Motor neuron (in vitro differentiated cells): ENCODE measurements at regions not wholly inside any gene's neighbourhood (a gene's known extent, or its start where the extent isn't known, plus 50 kb on each side); places are given as distances from the start of the nearest gene placed in this dataset.

ENCODE experiments used
- ATAC-seq, 8 experiments: fragments of 200-7000 bp; cut with Tn5 transposase; replicated peaks in 6 of 8; 2 replicates each; pipeline ENCODE4 v1.8.0; 2021; ENCODE audit warnings: mild to moderate bottlenecking in 8 of 8, moderate library complexity in 8 of 8
- H3K27ac ChIP-seq, 2 donors: fragments of 250-450 bp; sonication (Bioruptor Pico); 2 replicates each; pipeline ENCODE4 v1.9.0; 2021; ENCODE audit warnings: antibody characterized with exemption in 2 of 2, mild to moderate bottlenecking in 2 of 2, moderate library complexity in 1 of 2
- H3K4me1 ChIP-seq, 2 donors: fragments of 250-450 bp; sonication (Bioruptor Pico); replicated peaks in 1 of 2; 2 replicates each; pipeline ENCODE4 v1.6.1; 2021; ENCODE audit warnings: antibody characterized with exemption in 2 of 2, mild to moderate bottlenecking in 2 of 2, moderate library complexity in 1 of 2
- H3K4me3 ChIP-seq, 5 donors: fragments of 250-450 bp; sonication (Bioruptor Pico); 2 replicates each; pipeline ENCODE4 v1.9.0; 2021; ENCODE audit warnings: antibody characterized with exemption in 5 of 5, mild to moderate bottlenecking in 5 of 5, moderate library complexity in 4 of 5
- WGBS, 10 experiments: fragments of 450-650 bp; shearing (Covaris generic); methylation state at CpG; one replicate each; pipeline ENCODE4 v1.0.0; 2022; 5-methylcytosine and 5-hydroxymethylcytosine counted together
- in situ Hi-C, 9 experiments: fragments of 400-800 bp; cut with MboI; loops; one replicate each; pipeline ENCODE4 v1.15.0; 2021; ENCODE audit warnings: low sequenced_read_pairs in 9 of 9, low pct_unique_long_range_greater_than_20kb in 2 of 9; ENCODE audit not compliant: unreplicated experiment in 9 of 9

GRCh38 chr18:75754433-75754832 is 326.9 kb upstream of the SMIM21 start:
- Histone ChIP-seq H3K27ac (no peak overlapping the region), H3K4me1 (no peaks in the 10 kb centered on the region), H3K4me3 (no peak overlapping the region)
- 28 to 92% (median 79%) methylated on average over 1 to 3 of the region's 3 CpGs; no CpG with 5 or more reads in 5 of the 10 experiments for WGBS, 10 experiments
- no peak for ATAC-seq
- in situ Hi-C loops = no loop called here

DNA sequence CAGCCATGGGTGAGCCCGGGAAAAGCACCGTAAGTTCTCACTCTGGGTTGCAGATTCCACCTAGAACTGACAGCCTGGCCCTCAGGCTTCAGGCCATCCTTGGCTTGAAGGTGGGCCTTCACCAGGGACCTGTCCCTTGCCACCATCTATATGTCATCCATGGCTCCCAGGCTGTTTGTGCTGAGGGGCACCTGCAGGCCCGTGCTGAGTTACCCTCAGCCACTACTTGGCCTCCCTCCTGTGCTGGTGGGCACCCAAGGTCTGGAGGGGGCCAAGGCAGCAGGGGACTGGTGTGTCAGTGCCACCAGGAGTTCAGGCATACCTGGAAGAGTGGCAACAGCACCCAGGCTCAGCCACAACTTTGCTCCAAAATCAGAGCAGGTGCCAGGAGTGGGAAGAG is 326.2 kb upstream of the SMIM21 start:
- no peaks in the 10 kb centered on the region for H3K4me1 ChIP-seq
- no peak overlapping the region for H3K4me3 ChIP-seq
- 86 to 100% methylated on average over 1 of the region's 3 CpGs; no CpG with 5 or more reads in 8 of the 10 experiments for WGBS, 10 experiments
- ATAC-seq = no peak
- in situ Hi-C loops = no loop called here
- no peak overlapping the region for H3K27ac ChIP-seq

- Histone ChIP-seq H3K4me3 (no peak overlapping the region), H3K27ac (no peak overlapping the region), H3K4me1 (no peaks in the 10 kb centered on the region)
- in situ Hi-C loops = no loop called here
- WGBS, 10 experiments = 50 to 100% (median 83%) methylated on average over 1 to 3 of the region's 11 CpGs; no CpG with 5 or more reads in 2 of the 10 experiments
- ATAC-seq = peak in 3 of 8 experiments; percentile 43 to 56 (median 54)
These were observed 325.3 kb upstream of the SMIM21 start for GRCh38 chr18:75752740-75753263.

GRCh38 chr18:75745147-75745546 is 317.6 kb upstream of the SMIM21 start:
- no peak for ATAC-seq
- Histone ChIP-seq H3K4me1 (no peaks in the 10 kb centered on the region), H3K4me3 (no peak overlapping the region), H3K27ac (no peak overlapping the region)
- in situ Hi-C loops = loop anchor here in 1 of 9 experiments (25.0 kb wide), 1 partner anchor 258 kb away; no protein-coding TSS in a partner anchor
- WGBS, 10 experiments = 31 to 100% (median 83%) methylated on average over 2 to 7 of the region's 7 CpGs; no CpG with 5 or more reads in 2 of the 10 experiments

- Histone ChIP-seq H3K4me3 (no peak overlapping the region), H3K27ac (no peak overlapping the region), H3K4me1 (peaks cover 0 to 3% of the 10 kb centered on the region in 2 donors)
- in situ Hi-C loops = loop anchor here in 1 of 9 experiments (25.0 kb wide), 1 partner anchor 255 kb away; no protein-coding TSS in a partner anchor
- 18 to 95% (median 82%) methylated on average over 3 to 4 of the region's 4 CpGs for WGBS, 10 experiments
- no peak for ATAC-seq
These were observed 315.0 kb upstream of the SMIM21 start for GRCh38 chr18:75742516-75742915.

DNA sequence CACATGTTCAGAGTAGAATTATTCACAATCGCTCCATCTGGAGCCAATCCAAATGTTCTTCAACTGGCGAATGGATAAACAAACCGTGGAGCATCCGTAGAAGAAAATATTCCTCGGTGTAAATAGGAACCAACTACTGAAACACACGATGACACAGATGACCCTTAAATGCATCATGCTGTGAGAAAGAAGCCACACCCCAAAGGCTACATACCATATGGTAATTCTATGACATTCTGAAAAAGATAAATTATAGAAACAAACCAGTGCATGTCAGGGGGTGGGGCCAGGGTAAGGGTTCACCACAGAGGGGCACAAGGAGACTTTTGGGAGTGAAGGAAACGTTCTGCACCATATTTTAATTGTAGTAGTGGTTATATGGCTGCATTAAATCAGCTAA is 312.2 kb upstream of the SMIM21 start:
- H3K4me3 ChIP-seq = no peak overlapping the region
- in situ Hi-C loops = loop anchor here in 1 of 9 experiments (25.0 kb wide), 1 partner anchor 252 kb away; no protein-coding TSS in a partner anchor
- H3K27ac ChIP-seq = no peak overlapping the region
- peak in 3 of 8 experiments; percentile 42 to 92 (median 92) for ATAC-seq
- 11 to 87% (median 55%) methylated on average over 1 to 7 of the region's 7 CpGs; no CpG with 5 or more reads in 1 of the 10 experiments for WGBS, 10 experiments
- peaks cover 0 to 3% of the 10 kb centered on the region in 2 donors for H3K4me1 ChIP-seq

DNA sequence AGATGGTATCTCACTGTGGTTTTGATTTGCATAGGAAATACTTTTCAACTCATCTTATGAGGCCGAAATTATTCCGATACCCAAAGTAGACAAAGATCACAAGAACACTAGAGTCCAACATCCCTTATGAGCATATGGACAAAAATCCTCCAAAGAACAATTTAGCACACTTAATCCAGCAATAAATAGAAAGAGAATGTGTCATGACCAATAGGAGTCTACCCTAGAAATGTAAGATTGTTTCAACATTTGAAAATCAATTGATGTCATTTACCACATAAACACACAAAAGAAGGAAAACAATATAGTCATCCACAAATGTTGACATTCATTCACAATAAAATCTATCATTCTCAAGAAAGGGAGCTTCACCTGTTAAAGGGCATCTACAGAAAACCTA is 307.8 kb upstream of the SMIM21 start:
- no peak overlapping the region for H3K4me3 ChIP-seq
- ATAC-seq = no peak
- H3K27ac ChIP-seq = no peak overlapping the region
- in situ Hi-C loops = loop anchor here in 1 of 9 experiments (25.0 kb wide), 1 partner anchor 248 kb away; no protein-coding TSS in a partner anchor
- WGBS, 10 experiments = 55 to 100% (median 89%) methylated on average over 1 to 2 of the region's 2 CpGs; no CpG with 5 or more reads in 2 of the 10 experiments
- peaks cover 0 to 3% of the 10 kb centered on the region in 2 donors for H3K4me1 ChIP-seq

DNA sequence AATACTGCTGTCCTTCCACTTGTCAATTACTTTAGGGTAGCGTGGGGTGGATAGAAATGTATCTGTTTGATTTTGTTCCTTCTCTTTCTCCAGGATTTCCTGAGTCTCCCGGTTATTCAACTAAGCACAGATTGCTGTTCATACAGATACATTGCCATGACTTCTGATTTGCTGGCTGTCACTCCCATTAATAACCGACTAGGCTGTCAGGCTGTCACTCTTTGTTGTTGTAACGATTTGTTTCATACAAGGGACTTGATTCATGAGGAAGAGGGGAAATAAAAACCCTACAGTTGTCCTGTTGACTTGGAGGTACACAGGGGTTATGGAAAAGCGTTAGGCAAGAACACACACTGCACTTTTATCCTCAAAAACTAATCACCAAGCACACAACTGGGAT is 302.7 kb upstream of the SMIM21 start:
- Histone ChIP-seq H3K4me1 (peaks cover 6 to 9% of the 10 kb centered on the region in 2 donors), H3K4me3 (no peak overlapping the region), H3K27ac (no peak overlapping the region)
- WGBS, 10 experiments = 29 to 92% (median 68%) methylated on average over 2 to 5 of the region's 5 CpGs
- in situ Hi-C loops = loop anchor here in 1 of 9 experiments (25.0 kb wide), 1 partner anchor 243 kb away; no protein-coding TSS in a partner anchor
- no peak for ATAC-seq

GRCh38 chr18:75728621-75729020 is 301.1 kb upstream of the SMIM21 start:
- ATAC-seq = no peak

DNA sequence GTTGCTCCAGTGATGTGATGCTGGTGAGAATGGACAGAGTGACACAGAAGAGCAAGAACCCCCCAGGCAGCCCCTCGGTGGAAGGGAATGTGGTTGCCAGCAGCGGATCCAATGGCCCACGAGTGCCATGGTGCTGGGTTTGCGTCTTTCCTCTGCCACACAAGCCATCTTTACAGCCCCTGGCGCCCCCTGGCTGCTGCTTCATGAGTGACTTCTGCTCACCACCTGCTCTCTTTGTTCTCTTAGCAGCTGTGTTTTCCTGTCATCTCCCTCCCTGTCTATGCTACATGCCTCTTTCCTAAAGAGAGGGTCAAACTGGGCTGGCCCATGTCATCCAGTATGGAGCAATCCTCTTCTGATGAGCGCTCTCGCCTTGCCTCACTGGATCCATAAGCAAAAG is 300.0 kb upstream of the SMIM21 start:
- in situ Hi-C loops = loop anchor here in 1 of 9 experiments (25.0 kb wide), 1 partner anchor 240 kb away; no protein-coding TSS in a partner anchor
- no peak overlapping the region for H3K4me3 ChIP-seq
- no peak overlapping the region for H3K27ac ChIP-seq
- H3K4me1 ChIP-seq = peaks cover 6 to 16% of the 10 kb centered on the region in 2 donors
- WGBS, 10 experiments = 24 to 100% (median 75%) methylated on average over 1 to 3 of the region's 7 CpGs; no CpG with 5 or more reads in 6 of the 10 experiments
- peak in 7 of 8 experiments; percentile 21 to 81 (median 71) for ATAC-seq

More at GRCh38 chr18:75728621-75729020, 301.1 kb upstream of the SMIM21 start:
- Histone ChIP-seq H3K27ac (no peak overlapping the region), H3K4me3 (no peak overlapping the region), H3K4me1 (peaks cover 6 to 15% of the 10 kb centered on the region in 2 donors)
- 60 to 100% (median 87%) methylated on average over 4 to 7 of the region's 7 CpGs; no CpG with 5 or more reads in 2 of the 10 experiments for WGBS, 10 experiments
- in situ Hi-C loops = loop anchor here in 1 of 9 experiments (25.0 kb wide), 1 partner anchor 241 kb away; no protein-coding TSS in a partner anchor

- in situ Hi-C loops = no loop called here
- ATAC-seq = peak in 4 of 8 experiments; percentile 31 to 63 (median 51)
- peak overlapping the region in 1 of 5 donors; percentile 14 for H3K4me3 ChIP-seq
- H3K27ac ChIP-seq = no peak overlapping the region
- WGBS, 10 experiments = 20 to 73% (median 53%) methylated on average over 4 to 10 of the region's 10 CpGs
- peaks cover 6 to 16% of the 10 kb centered on the region in 2 donors for H3K4me1 ChIP-seq
These were observed 296.2 kb upstream of the SMIM21 start for GRCh38 chr18:75723521-75724340.

DNA sequence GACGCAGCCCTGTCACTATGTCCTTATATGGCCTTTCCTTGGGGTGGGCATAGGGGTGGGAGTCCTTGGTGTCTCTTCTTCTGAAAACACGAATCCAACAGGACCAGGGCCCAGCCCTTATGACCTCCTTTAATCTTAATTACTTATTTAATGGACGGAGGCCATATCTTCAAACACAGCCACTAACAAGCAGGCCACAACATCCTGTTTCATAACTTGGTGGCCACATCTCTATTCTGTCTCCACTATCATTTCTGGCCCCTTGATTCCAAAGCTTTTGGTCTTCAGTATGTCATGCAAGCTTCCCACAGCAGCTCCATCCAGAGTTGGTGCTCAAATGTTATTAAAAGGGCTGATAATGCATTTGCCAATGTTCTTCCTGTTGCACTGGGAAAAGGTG is 287.3 kb upstream of the SMIM21 start:
- in situ Hi-C loops = no loop called here
- no peak for ATAC-seq
- WGBS, 10 experiments = 80% methylated on average over 1 of the region's 3 CpGs; no CpG with 5 or more reads in 9 of the 10 experiments

More for the DNA sequence above, 287.3 kb upstream of the SMIM21 start:
- Histone ChIP-seq H3K4me3 (no peak overlapping the region), H3K4me1 (peaks cover 0 to 4% of the 10 kb centered on the region in 2 donors), H3K27ac (no peak overlapping the region)
